ENCODE measurements at regions not wholly inside any gene's neighbourhood (a gene's known extent, or its start where the extent isn't known, plus 50 kb on each side); places are given as distances from the start of the nearest gene placed in this dataset.

DNA sequence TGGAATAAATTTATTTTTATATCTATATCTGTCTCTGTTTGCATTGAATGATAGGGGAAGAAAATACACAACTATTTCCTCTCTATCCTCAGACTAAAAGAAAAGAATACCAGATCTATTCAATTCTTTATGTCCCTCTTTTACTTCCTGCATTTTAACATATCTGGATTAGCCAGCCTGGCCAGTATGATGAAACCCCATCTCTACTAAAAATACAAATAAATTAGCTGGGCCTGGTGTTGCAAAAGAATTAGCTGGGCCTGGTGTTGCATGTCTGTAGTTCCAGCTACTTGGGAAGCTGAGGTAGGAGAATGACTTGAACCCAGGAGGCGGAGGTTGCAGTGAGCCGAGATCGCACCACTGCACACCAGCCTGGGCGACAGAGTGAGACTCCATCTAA, 182.0 kb downstream of the LURAP1L start:
- Histone ChIP-seq H3K27me3 (replicated peaks; ENCODE audit: insufficient read depth, low read depth, low read length, poor library complexity) (no peaks in the 10 kb centered on the region), H3K4me1 (ENCODE audit: insufficient read depth, low read length, poor library complexity, severe bottlenecking) (peaks cover 16% of the 10 kb centered on the region), H3K27ac (ENCODE audit: low read depth, low read length, poor library complexity, severe bottlenecking) (peak overlapping the region; percentile 88), H3K36me3 (ENCODE audit: insufficient read depth, low read length, poor library complexity, severe bottlenecking) (no peaks in the 10 kb centered on the region), H3K9me3 (ENCODE audit: low read depth, low read length, poor library complexity, severe bottlenecking) (peaks cover 16% of the 10 kb centered on the region), H3K4me3 (ENCODE audit: low read depth, low read length, poor library complexity, severe bottlenecking) (no peak overlapping the region)
- BruUV-seq (replicated peaks): no TSS peak
- no peak for TF ChIP-seq EZH2 (IDR thresholded peaks at IDR 0.05; ENCODE audit: borderline replicate concordance, low read depth, low read length, poor library complexity, severe bottlenecking)
- TF ChIP-seq, protein P1, sequence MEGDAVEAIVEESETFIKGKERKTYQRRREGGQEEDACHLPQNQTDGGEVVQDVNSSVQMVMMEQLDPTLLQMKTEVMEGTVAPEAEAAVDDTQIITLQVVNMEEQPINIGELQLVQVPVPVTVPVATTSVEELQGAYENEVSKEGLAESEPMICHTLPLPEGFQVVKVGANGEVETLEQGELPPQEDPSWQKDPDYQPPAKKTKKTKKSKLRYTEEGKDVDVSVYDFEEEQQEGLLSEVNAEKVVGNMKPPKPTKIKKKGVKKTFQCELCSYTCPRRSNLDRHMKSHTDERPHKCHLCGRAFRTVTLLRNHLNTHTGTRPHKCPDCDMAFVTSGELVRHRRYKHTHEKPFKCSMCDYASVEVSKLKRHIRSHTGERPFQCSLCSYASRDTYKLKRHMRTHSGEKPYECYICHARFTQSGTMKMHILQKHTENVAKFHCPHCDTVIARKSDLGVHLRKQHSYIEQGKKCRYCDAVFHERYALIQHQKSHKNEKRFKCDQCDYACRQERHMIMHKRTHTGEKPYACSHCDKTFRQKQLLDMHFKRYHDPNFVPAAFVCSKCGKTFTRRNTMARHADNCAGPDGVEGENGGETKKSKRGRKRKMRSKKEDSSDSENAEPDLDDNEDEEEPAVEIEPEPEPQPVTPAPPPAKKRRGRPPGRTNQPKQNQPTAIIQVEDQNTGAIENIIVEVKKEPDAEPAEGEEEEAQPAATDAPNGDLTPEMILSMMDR (conservative IDR thresholded peaks at IDR 0.05; ENCODE audit: low read depth, low read length): no peak
- ChIA-PET POLR2A (ENCODE audit: low non-redundant PET) (no interaction called here), CTCF (no interaction called here)
- DNase-seq (ENCODE audit: low spot score): peak; percentile 54
- intact Hi-C loops (cut with micrococcal nuclease; ENCODE audit: unreplicated experiment): no loop called here

DNA sequence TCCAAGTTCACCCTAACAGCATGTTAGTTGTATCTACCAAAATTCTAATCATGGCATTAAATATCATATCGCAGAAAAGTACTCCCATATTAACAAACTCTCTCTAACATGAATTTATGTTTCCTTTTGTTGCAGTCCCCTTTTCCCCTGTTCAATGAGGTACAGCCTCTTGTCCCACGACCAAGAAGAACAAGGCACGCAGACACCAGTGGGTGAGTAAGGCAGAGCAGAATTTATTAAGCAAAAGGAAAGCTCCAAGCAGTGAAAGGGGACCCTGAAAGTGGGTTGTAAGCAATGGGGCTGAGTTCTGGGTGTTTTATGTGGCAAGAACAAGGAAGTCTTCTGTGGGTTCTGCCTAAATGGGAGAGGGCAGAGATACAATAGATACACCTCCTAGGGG, 183.5 kb downstream of the LURAP1L start:
- intact Hi-C loops (cut with micrococcal nuclease; ENCODE audit: unreplicated experiment): no loop called here
- no peak for TF ChIP-seq EZH2 (IDR thresholded peaks at IDR 0.05; ENCODE audit: borderline replicate concordance, low read depth, low read length, poor library complexity, severe bottlenecking)
- TF ChIP-seq, protein P1 (conservative IDR thresholded peaks at IDR 0.05; ENCODE audit: low read depth, low read length): no peak
- H3K4me1 ChIP-seq (ENCODE audit: insufficient read depth, low read length, poor library complexity, severe bottlenecking): peaks cover 16% of the 10 kb centered on the region
- H3K27me3 ChIP-seq (replicated peaks; ENCODE audit: insufficient read depth, low read depth, low read length, poor library complexity): no peaks in the 10 kb centered on the region
- ChIA-PET CTCF (no interaction called here), POLR2A (ENCODE audit: low non-redundant PET) (no interaction called here)
- H3K9me3 ChIP-seq (ENCODE audit: low read depth, low read length, poor library complexity, severe bottlenecking): peaks cover 16% of the 10 kb centered on the region
- no peak for DNase-seq (ENCODE audit: low spot score)
- H3K27ac ChIP-seq (ENCODE audit: low read depth, low read length, poor library complexity, severe bottlenecking): no peak overlapping the region
- H3K4me3 ChIP-seq (ENCODE audit: low read depth, low read length, poor library complexity, severe bottlenecking): no peak overlapping the region
- BruUV-seq (replicated peaks): no TSS peak
- H3K36me3 ChIP-seq (ENCODE audit: insufficient read depth, low read length, poor library complexity, severe bottlenecking): no peaks in the 10 kb centered on the region

DNA sequence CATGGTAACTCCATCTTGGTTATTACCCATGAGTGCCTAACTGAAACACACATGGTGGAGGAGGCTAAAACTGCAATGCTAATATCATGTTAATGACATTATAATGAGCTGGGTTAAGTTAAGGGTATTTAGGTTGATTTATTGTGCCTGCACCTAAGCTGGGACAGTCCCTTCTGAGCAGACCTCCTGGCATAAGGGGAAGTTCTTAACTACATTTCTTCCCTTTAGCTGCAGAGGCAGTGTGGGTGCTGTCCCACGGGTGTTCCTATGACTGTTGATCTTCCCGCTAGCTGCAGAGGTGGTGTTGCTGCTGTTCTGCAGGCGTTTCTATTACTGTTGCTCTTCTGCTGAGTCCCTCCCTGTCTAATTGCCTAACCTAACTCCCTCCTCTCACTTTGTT, 183.9 kb downstream of the LURAP1L start:
- DNase-seq (ENCODE audit: low spot score): no peak
- Histone ChIP-seq H3K36me3 (ENCODE audit: insufficient read depth, low read length, poor library complexity, severe bottlenecking) (no peaks in the 10 kb centered on the region), H3K27ac (ENCODE audit: low read depth, low read length, poor library complexity, severe bottlenecking) (no peak overlapping the region), H3K4me3 (ENCODE audit: low read depth, low read length, poor library complexity, severe bottlenecking) (no peak overlapping the region), H3K9me3 (ENCODE audit: low read depth, low read length, poor library complexity, severe bottlenecking) (peaks cover 16% of the 10 kb centered on the region), H3K4me1 (ENCODE audit: insufficient read depth, low read length, poor library complexity, severe bottlenecking) (peaks cover 16% of the 10 kb centered on the region), H3K27me3 (replicated peaks; ENCODE audit: insufficient read depth, low read depth, low read length, poor library complexity) (no peaks in the 10 kb centered on the region)
- BruUV-seq (replicated peaks): no TSS peak
- TF ChIP-seq, protein P1 (conservative IDR thresholded peaks at IDR 0.05; ENCODE audit: low read depth, low read length): no peak
- POLR2A ChIA-PET (ENCODE audit: low non-redundant PET): no interaction called here
- intact Hi-C loops (cut with micrococcal nuclease; ENCODE audit: unreplicated experiment): no loop called here
- CTCF ChIA-PET: no interaction called here

Measured in A673 (cell line).